Neural cell (in vitro differentiated cells): ENCODE measurements at regions not wholly inside any gene's neighbourhood (a gene's known extent, or its start where the extent isn't known, plus 50 kb on each side); places are given as distances from the start of the nearest gene placed in this dataset.
"Not testable (repeated sequence)": the region's sequence is repeated elsewhere in the genome, so short reads cannot be mapped to it uniquely, and the experiment has no call there.

Source experiments
- H2AFZ ChIP-seq: fragments of 200-600, 300-800 bp; sonication (generic), shearing (Covaris generic); 2 replicates; pipeline ENCODE4 v1.6.0; 2014; ENCODE audit warnings: low read depth, mild to moderate bottlenecking, antibody characterized with exemption, low read length, moderate library complexity
- H3F3A ChIP-seq: fragments of 200-600 bp; shearing (Covaris generic); 2 replicates; pipeline ENCODE4 v1.6.1; 2016; ENCODE audit warnings: mild to moderate bottlenecking, moderate library complexity, mixed read lengths, antibody characterized with exemption, low read length; ENCODE audit not compliant: insufficient read depth, poor library complexity, severe bottlenecking
- H3K27ac ChIP-seq: fragments of 200-600, 300-800 bp; sonication (generic), shearing (Covaris generic); 2 replicates; pipeline ENCODE4 v1.5.1; 2014; ENCODE audit warnings: mild to moderate bottlenecking, low read length, moderate library complexity
- H3K27me3 ChIP-seq: fragments of 300-800, 200-600 bp; sonication (generic), shearing (Covaris generic); 2 replicates; pipeline ENCODE4 v1.6.0; 2014; ENCODE audit warnings: mild to moderate bottlenecking, low read depth, low read length, moderate library complexity; ENCODE audit not compliant: insufficient read depth
- H3K36me3 ChIP-seq: fragments of 300-800, 200-600 bp; sonication (generic), shearing (Covaris generic); 2 replicates; pipeline ENCODE4 v1.5.1; 2014; ENCODE audit warnings: mild to moderate bottlenecking, antibody characterized with exemption, low read length, moderate library complexity; ENCODE audit not compliant: insufficient read depth
- H3K4me2 ChIP-seq: fragments of 300-800, 200-600 bp; sonication (generic), shearing (Covaris generic); 2 replicates; pipeline ENCODE4 v1.6.0; 2014; ENCODE audit warnings: mild to moderate bottlenecking, low read length
- H3K4me3 ChIP-seq: fragments of 300-800, 200-600 bp; sonication (generic), shearing (Covaris generic); 2 replicates; pipeline ENCODE4 v1.5.1; 2014; ENCODE audit warnings: mild to moderate bottlenecking, low read length, moderate library complexity
- H3K79me2 ChIP-seq: fragments of 200-600 bp; shearing (Covaris generic); replicated peaks from 2 replicates; pipeline ENCODE4 v1.6.0; 2014; ENCODE audit warnings: mild to moderate bottlenecking, low read length, moderate library complexity; ENCODE audit not compliant: insufficient read depth
- H3K9ac ChIP-seq: fragments of 300-800, 200-600 bp; sonication (generic), shearing (Covaris generic); 2 replicates; pipeline ENCODE4 v1.6.1; 2016; ENCODE audit warnings: mild to moderate bottlenecking, low read length, mixed read lengths
- H3K9me2 ChIP-seq: fragments of 200-600 bp; shearing (Covaris generic); 2 replicates; pipeline ENCODE4 v1.6.1; 2016; ENCODE audit warnings: mild to moderate bottlenecking, low read length, mixed read lengths; ENCODE audit not compliant: insufficient read depth
- H3K9me3 ChIP-seq: fragments of 200-600, 300-800 bp; sonication (generic), shearing (Covaris generic); 2 replicates; pipeline ENCODE4 v1.6.1; 2016; ENCODE audit warnings: mild to moderate bottlenecking, mixed run types, low read length, moderate library complexity, mixed read lengths
- H4K20me1 ChIP-seq: fragments of 200-600 bp; shearing (Covaris generic); 2 replicates; pipeline ENCODE4 v1.6.1; 2016; ENCODE audit warnings: mild to moderate bottlenecking, mixed run types; ENCODE audit not compliant: insufficient read depth
- CTCF ChIP-seq: fragments of 450-650 bp; IDR thresholded peaks from 2 replicates; pipeline ENCODE4 v1.5.1; 2014; ENCODE audit warnings: antibody characterized with exemption, mild to moderate bottlenecking, moderate library complexity; ENCODE audit not compliant: poor library complexity, severe bottlenecking
- SMC3 ChIP-seq: fragments of 450-650 bp; conservative IDR thresholded peaks from 2 replicates; pipeline ENCODE4 v1.6.1; 2014; ENCODE audit warnings: antibody characterized with exemption, mild to moderate bottlenecking, moderate library complexity; ENCODE audit not compliant: poor library complexity

- not testable (repeated sequence) for H3K27me3 ChIP-seq, H3K9me2 ChIP-seq, H3K27ac ChIP-seq, H2AFZ ChIP-seq, H3K9me3 ChIP-seq, H4K20me1 ChIP-seq, H3K9ac ChIP-seq, H3F3A ChIP-seq, H3K36me3 ChIP-seq, H3K79me2 ChIP-seq, H3K4me2 ChIP-seq, H3K4me3 ChIP-seq
These were observed 79.8 kb downstream of the LGALS9B start for GRCh38 chr17:20387549-20387948.

GRCh38 chr17:20381358-20382300 is 85.7 kb downstream of the LGALS9B start:
- not testable (repeated sequence) for H3K9me3 ChIP-seq
- TF ChIP-seq SMC3 (peak; percentile 50), CTCF (peak; percentile 53)

GRCh38 chr17:20380625-20381024 is 86.7 kb downstream of the LGALS9B start:
- H3K9me2 ChIP-seq, H3K4me2 ChIP-seq, H3K9ac ChIP-seq, H3K27ac ChIP-seq, H3F3A ChIP-seq, H2AFZ ChIP-seq, H3K27me3 ChIP-seq, H3K4me3 ChIP-seq, H3K9me3 ChIP-seq, H4K20me1 ChIP-seq, H3K79me2 ChIP-seq, H3K36me3 ChIP-seq: not testable (repeated sequence)

More at GRCh38 chr17:20381358-20382300, 85.7 kb downstream of the LGALS9B start:
- not testable (repeated sequence) for H3K79me2 ChIP-seq, H3K4me3 ChIP-seq, H3K36me3 ChIP-seq, H3K9me2 ChIP-seq, H3K4me2 ChIP-seq, H3K27ac ChIP-seq, H3F3A ChIP-seq, H2AFZ ChIP-seq, H3K27me3 ChIP-seq, H3K9ac ChIP-seq, H4K20me1 ChIP-seq

GRCh38 chr17:20379251-20379650 is 88.1 kb downstream of the LGALS9B start:
- not testable (repeated sequence) for H3F3A ChIP-seq, H3K4me3 ChIP-seq, H3K9ac ChIP-seq, H3K9me2 ChIP-seq, H3K9me3 ChIP-seq, H3K27me3 ChIP-seq, H3K79me2 ChIP-seq, H3K36me3 ChIP-seq, H2AFZ ChIP-seq, H4K20me1 ChIP-seq, H3K4me2 ChIP-seq, H3K27ac ChIP-seq

- not testable (repeated sequence) for H3K9ac ChIP-seq, H3K27me3 ChIP-seq, H3K9me2 ChIP-seq, H3K4me3 ChIP-seq, H3K36me3 ChIP-seq, H3K9me3 ChIP-seq, H4K20me1 ChIP-seq, H3F3A ChIP-seq, H3K79me2 ChIP-seq, H3K27ac ChIP-seq, H2AFZ ChIP-seq, H3K4me2 ChIP-seq
These were observed 90.7 kb downstream of the LGALS9B start for GRCh38 chr17:20376642-20377041.

- H3K9ac ChIP-seq, H3K27me3 ChIP-seq, H3K36me3 ChIP-seq, H3K9me3 ChIP-seq, H2AFZ ChIP-seq, H3K4me2 ChIP-seq, H4K20me1 ChIP-seq, H3F3A ChIP-seq, H3K9me2 ChIP-seq, H3K79me2 ChIP-seq, H3K4me3 ChIP-seq, H3K27ac ChIP-seq: not testable (repeated sequence)
These were observed 91.6 kb downstream of the LGALS9B start for GRCh38 chr17:20375745-20376144.
